ENCODE measurements at regions not wholly inside any gene's neighbourhood (a gene's known extent, or its start where the extent isn't known, plus 50 kb on each side); places are given as distances from the start of the nearest gene placed in this dataset.

DNA sequence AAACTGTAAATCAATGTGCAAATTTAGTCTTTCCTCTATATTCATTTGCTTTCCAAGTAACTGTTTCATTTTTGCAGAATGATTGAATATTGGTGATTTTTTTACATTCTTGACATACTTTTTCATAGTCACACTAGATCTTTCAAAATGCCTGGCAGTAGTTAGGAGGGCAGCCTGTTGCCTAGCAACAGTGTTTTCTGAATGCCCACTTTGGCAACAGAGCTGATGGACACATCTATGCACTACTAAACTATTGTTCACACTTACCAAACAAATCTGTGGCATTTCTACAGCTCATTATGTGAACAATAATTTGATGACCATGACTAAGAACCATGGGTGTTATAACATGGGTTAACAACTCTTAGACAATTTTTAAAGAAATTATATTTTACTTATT, 438.0 kb upstream of the IMPG1 start:
- TF ChIP-seq ELF4 (IDR thresholded peaks at IDR 0.05) (no peak), ARNT (IDR thresholded peaks at IDR 0.05) (no peak), SUZ12 (IDR thresholded peaks at IDR 0.05) (no peak), BHLHE40 (IDR thresholded peaks at IDR 0.05; ENCODE audit: borderline replicate concordance) (no peak), CTBP1 (IDR thresholded peaks at IDR 0.05; ENCODE audit: borderline replicate concordance) (no peak), TARDBP (IDR thresholded peaks at IDR 0.05) (no peak), ZNF384 (IDR thresholded peaks at IDR 0.05) (no peak), FOXM1 (IDR thresholded peaks at IDR 0.05; ENCODE audit: borderline replicate concordance) (no peak), LEF1 (IDR thresholded peaks at IDR 0.05; ENCODE audit: borderline replicate concordance) (no peak), NFRKB (IDR thresholded peaks at IDR 0.05) (no peak), SP1 (IDR thresholded peaks at IDR 0.05) (no peak), L3MBTL2 (conservative IDR thresholded peaks at IDR 0.05) (no peak), HDGF (IDR thresholded peaks at IDR 0.05; ENCODE audit: borderline replicate concordance) (no peak)

Data from HEK293T (cell line).